Stimulated activated CD8-positive, alpha-beta memory T cell treated with anti-CD3 and anti-CD28 coated beads, Interleukin-12 subunit alpha, Interleukin-12 subunit beta, amount 100 ng/mL, for 4 hours (primary cell): ENCODE measurements at regions not wholly inside any gene's neighbourhood (a gene's known extent, or its start where the extent isn't known, plus 50 kb on each side); places are given as distances from the start of the nearest gene placed in this dataset.

ENCODE experiments used
- DNase-seq: peaks from one replicate; pipeline ENCODE4 v3.0.0-alpha.2; 2020; ENCODE audit warnings: low read depth

GRCh38 chr2:126827371-126827770 lies 71.3 kb upstream of the TEX51 start:
- DNase-seq = no peak

GRCh38 chr2:126828051-126828450 lies 70.6 kb upstream of the TEX51 start:
- no peak for DNase-seq

GRCh38 chr2:126828491-126828890 lies 70.2 kb upstream of the TEX51 start:
- no peak for DNase-seq

GRCh38 chr2:126831234-126832005 lies 67.3 kb upstream of the TEX51 start:
- no peak for DNase-seq

GRCh38 chr2:126832014-126832413 lies 66.7 kb upstream of the TEX51 start:
- no peak for DNase-seq

- DNase-seq = no peak
Measured at GRCh38 chr2:126832757-126833156, 65.9 kb upstream of the TEX51 start.

GRCh38 chr2:126834006-126834659 lies 64.6 kb upstream of the TEX51 start:
- DNase-seq = no peak

GRCh38 chr2:126835261-126835660 lies 63.4 kb upstream of the TEX51 start:
- DNase-seq = no peak

GRCh38 chr2:126835831-126836230 lies 62.9 kb upstream of the TEX51 start:
- DNase-seq = no peak

GRCh38 chr2:126836761-126837679 lies 61.7 kb upstream of the TEX51 start:
- DNase-seq = no peak

GRCh38 chr2:126837966-126838715 lies 60.5 kb upstream of the TEX51 start:
- no peak for DNase-seq

GRCh38 chr2:126838716-126838985 lies 60.0 kb upstream of the TEX51 start:
- no peak for DNase-seq

- no peak for DNase-seq
Measured at GRCh38 chr2:126839796-126840195, 58.9 kb upstream of the TEX51 start.

- no peak for DNase-seq
Measured at GRCh38 chr2:126843081-126843480, 55.6 kb upstream of the TEX51 start.

GRCh38 chr2:126846241-126846640 lies 52.4 kb upstream of the TEX51 start:
- DNase-seq = no peak
